Keratinocyte (primary cell): ENCODE measurements at regions not wholly inside any gene's neighbourhood (a gene's known extent, or its start where the extent isn't known, plus 50 kb on each side); places are given as distances from the start of the nearest gene placed in this dataset.
"Not testable (repeated sequence)": the region's sequence is repeated elsewhere in the genome, so short reads cannot be mapped to it uniquely, and the experiment has no call there.

Experiments
- CTCF ChIP-seq, 3 experiments: IDR thresholded peaks in 1 of 3; conservative IDR thresholded peaks in 1 of 3; optimal IDR thresholded peaks in 1 of 3; 2 replicates in 2 of 3; 3 replicates in 1 of 3; pipeline versions ENCODE3 to v1.5.1; 2011; ENCODE audit warnings: low read length in 3 of 3, mild to moderate bottlenecking in 3 of 3, moderate library complexity in 2 of 3, control low read depth in 1 of 3, inconsistent platforms in 1 of 3; ENCODE audit not compliant: insufficient read depth in 2 of 3; ENCODE audit errors: extremely low read depth in 1 of 3
- EZH2 ChIP-seq: IDR thresholded peaks from one replicate; pipeline ENCODE4 v1.6.1; 2012; ENCODE audit warnings: inconsistent platforms, mild to moderate bottlenecking, low read length, moderate library complexity

GRCh38 chr6:3613565-3613964, 137.9 kb downstream of the PXDC1 start:
- not testable (repeated sequence) for TF ChIP-seq CTCF (optimal IDR thresholded peaks at IDR 0.05 in 1 of 3, IDR thresholded peaks at IDR 0.05 in 1 of 3, conservative IDR thresholded peaks at IDR 0.05 in 1 of 3; ENCODE audit: extremely low read depth in 1 of 3, insufficient read depth in 2 of 3, low read length in 3 of 3); EZH2
